PC-9 (cell line): ENCODE measurements at regions not wholly inside any gene's neighbourhood (a gene's known extent, or its start where the extent isn't known, plus 50 kb on each side); places are given as distances from the start of the nearest gene placed in this dataset.

Experiments used
- BruUV-seq: library from RNA; stranded (reverse); fragments of 400-500 nt; replicated peaks from 2 replicates; lab custom pipeline; 2021; lab: Mats Ljungman, UMichigan
- CTCF ChIA-PET: fragments of 300-600 bp; sonication (Branson Sonifier 250); formaldehyde crosslinking; loops from one replicate; lab custom pipeline; 2022; ENCODE audit warnings: antibody characterized with exemption; lab: Charles Lee
- POLR2A ChIA-PET: fragments of 300-600 bp; sonication (Branson Sonifier 250); formaldehyde crosslinking; loops from one replicate; lab custom pipeline; 2022; ENCODE audit warnings: antibody characterized with exemption; ENCODE audit not compliant: unreplicated experiment; lab: Charles Lee
- DNase-seq, 2 experiments: peaks; one replicate each; pipeline versions ENCODE4 v3.0.0 to v3.0.0-alpha.2; 2015 to 2022; ENCODE audit warnings: mixed read lengths in 1 of 2
- H2AFZ ChIP-seq: fragments of 200-600 bp; sonication (generic); 2 replicates; pipeline ENCODE4 v1.8.1; 2017; ENCODE audit warnings: antibody characterized with exemption
- H3F3A ChIP-seq: fragments of 200-600 bp; sonication (generic); 2 replicates; pipeline ENCODE4 v1.8.1; 2017; ENCODE audit warnings: antibody characterized with exemption, mild to moderate bottlenecking, low read depth; ENCODE audit not compliant: insufficient read depth
- H3K27ac ChIP-seq: fragments of 200-600 bp; sonication (generic); 2 replicates; pipeline ENCODE4 v1.6.1; 2016; ENCODE audit warnings: mixed run types
- H3K27me3 ChIP-seq: fragments of 200-600 bp; sonication (generic); 2 replicates; pipeline ENCODE4 v1.6.1; 2016; ENCODE audit warnings: low read depth, mixed run types; ENCODE audit not compliant: insufficient read depth
- H3K36me3 ChIP-seq: fragments of 200-600 bp; sonication (generic); 2 replicates; pipeline ENCODE4 v1.6.1; 2016; ENCODE audit warnings: low read depth, mixed run types
- H3K4me1 ChIP-seq: fragments of 200-600 bp; sonication (generic); replicated peaks from 2 replicates; pipeline ENCODE4 v1.6.1; 2016; ENCODE audit warnings: mixed run types; ENCODE audit not compliant: insufficient read depth
- H3K4me2 ChIP-seq: fragments of 200-600 bp; sonication (generic); 2 replicates; pipeline ENCODE4 v1.6.1; 2017; ENCODE audit warnings: mixed run types
- H3K4me3 ChIP-seq: fragments of 200-600 bp; sonication (generic); 2 replicates; pipeline ENCODE4 v1.6.1; 2016; ENCODE audit warnings: mixed run types
- H3K79me2 ChIP-seq: fragments of 200-600 bp; sonication (generic); 2 replicates; pipeline ENCODE4 v1.6.1; 2017; ENCODE audit warnings: low read depth, mixed run types
- H3K9me2 ChIP-seq: fragments of 200-600 bp; sonication (generic); 2 replicates; pipeline ENCODE4 v1.8.1; 2017; ENCODE audit warnings: mild to moderate bottlenecking; ENCODE audit not compliant: insufficient read depth
- H3K9me3 ChIP-seq: fragments of 200-600 bp; sonication (generic); 2 replicates; pipeline ENCODE4 v1.8.1; 2016; ENCODE audit warnings: low read depth; ENCODE audit not compliant: insufficient read depth
- H4K20me1 ChIP-seq: fragments of 200-600 bp; sonication (generic); 2 replicates; pipeline ENCODE4 v1.8.1; 2017; ENCODE audit not compliant: insufficient read depth
- EZH2 ChIP-seq: fragments of 200-600 bp; sonication (generic); IDR thresholded peaks from 2 replicates; pipeline ENCODE4 v1.8.0; 2017; ENCODE audit warnings: antibody characterized with exemption, low read depth
- intact Hi-C: fragments of 100-400 bp; cut with micrococcal nuclease; formaldehyde crosslinking; loops from one replicate; pipeline ENCODE4 v1.10.0; 2022; ENCODE audit not compliant: unreplicated experiment
- TF ChIP-seq, protein P1 (sequence below): fragments of 200-600 bp; sonication (generic); conservative IDR thresholded peaks from 2 replicates; pipeline ENCODE4 v1.6.1; 2017; ENCODE audit warnings: mixed run types, antibody characterized with exemption, mild to moderate bottlenecking, moderate library complexity

DNA sequence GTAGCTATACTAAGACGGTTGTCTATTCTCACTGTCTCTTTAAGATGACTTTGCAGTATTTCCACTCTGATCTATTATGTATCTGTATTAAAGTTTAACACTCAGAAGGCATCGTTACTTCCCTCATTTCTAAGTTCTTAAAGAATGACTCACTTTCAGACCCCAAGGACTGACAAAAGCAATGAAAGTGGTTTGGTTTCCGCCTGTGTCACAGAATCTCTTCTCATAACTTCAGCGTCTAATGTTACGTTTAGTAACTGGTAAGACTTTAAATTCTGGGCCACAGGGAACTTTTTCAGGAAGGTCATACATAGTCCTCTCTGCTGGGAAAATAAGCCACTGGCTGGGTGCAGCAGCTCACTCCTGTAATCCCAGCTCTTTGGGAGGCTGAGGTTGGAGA lies 892.0 kb upstream of the AUTS2 start:
- ChIA-PET CTCF (no interaction called here), POLR2A (no interaction called here)
- peak overlapping the region; percentile 99 for H3K27ac ChIP-seq
- no TSS peak for BruUV-seq
- no peaks in the 10 kb centered on the region for H3K9me2 ChIP-seq
- H3F3A ChIP-seq = peaks cover 18% of the 10 kb centered on the region
- no peaks in the 10 kb centered on the region for H3K27me3 ChIP-seq
- TF ChIP-seq, protein P1, sequence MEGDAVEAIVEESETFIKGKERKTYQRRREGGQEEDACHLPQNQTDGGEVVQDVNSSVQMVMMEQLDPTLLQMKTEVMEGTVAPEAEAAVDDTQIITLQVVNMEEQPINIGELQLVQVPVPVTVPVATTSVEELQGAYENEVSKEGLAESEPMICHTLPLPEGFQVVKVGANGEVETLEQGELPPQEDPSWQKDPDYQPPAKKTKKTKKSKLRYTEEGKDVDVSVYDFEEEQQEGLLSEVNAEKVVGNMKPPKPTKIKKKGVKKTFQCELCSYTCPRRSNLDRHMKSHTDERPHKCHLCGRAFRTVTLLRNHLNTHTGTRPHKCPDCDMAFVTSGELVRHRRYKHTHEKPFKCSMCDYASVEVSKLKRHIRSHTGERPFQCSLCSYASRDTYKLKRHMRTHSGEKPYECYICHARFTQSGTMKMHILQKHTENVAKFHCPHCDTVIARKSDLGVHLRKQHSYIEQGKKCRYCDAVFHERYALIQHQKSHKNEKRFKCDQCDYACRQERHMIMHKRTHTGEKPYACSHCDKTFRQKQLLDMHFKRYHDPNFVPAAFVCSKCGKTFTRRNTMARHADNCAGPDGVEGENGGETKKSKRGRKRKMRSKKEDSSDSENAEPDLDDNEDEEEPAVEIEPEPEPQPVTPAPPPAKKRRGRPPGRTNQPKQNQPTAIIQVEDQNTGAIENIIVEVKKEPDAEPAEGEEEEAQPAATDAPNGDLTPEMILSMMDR = no peak
- no peak for TF ChIP-seq EZH2
- H3K4me3 ChIP-seq = no peak overlapping the region
- no peaks in the 10 kb centered on the region for H4K20me1 ChIP-seq
- H3K4me2 ChIP-seq = peak overlapping the region; percentile 59
- peak overlapping the region; percentile 67; the same call in 1 of the 2 replicates for H2AFZ ChIP-seq
- no peaks in the 10 kb centered on the region for H3K79me2 ChIP-seq
- H3K36me3 ChIP-seq = no peaks in the 10 kb centered on the region
- peaks cover 39% of the 10 kb centered on the region for H3K4me1 ChIP-seq
- peak; percentile 27 to 99 for DNase-seq
- intact Hi-C loops = no loop called here
- peaks cover 5% of the 10 kb centered on the region; the same call in 1 of the 2 replicates for H3K9me3 ChIP-seq

GRCh38 chr7:68707159-68707558 lies 891.1 kb upstream of the AUTS2 start:
- H3F3A ChIP-seq = peaks cover 18% of the 10 kb centered on the region
- no peak overlapping the region for H3K4me3 ChIP-seq
- no peak for DNase-seq
- no peaks in the 10 kb centered on the region for H3K79me2 ChIP-seq
- H3K27me3 ChIP-seq = no peaks in the 10 kb centered on the region
- ChIA-PET POLR2A (no interaction called here), CTCF (no interaction called here)
- no peaks in the 10 kb centered on the region for H3K36me3 ChIP-seq
- H4K20me1 ChIP-seq = no peaks in the 10 kb centered on the region
- TF ChIP-seq, protein P1 = no peak
- TF ChIP-seq EZH2 = no peak
- peaks cover 36% of the 10 kb centered on the region for H3K4me1 ChIP-seq
- H3K9me3 ChIP-seq = peaks cover 5% of the 10 kb centered on the region; the same call in 1 of the 2 replicates
- peak overlapping the region; percentile 99 for H3K27ac ChIP-seq
- peak overlapping the region; percentile 59 for H3K4me2 ChIP-seq
- no peak overlapping the region for H2AFZ ChIP-seq
- no peaks in the 10 kb centered on the region for H3K9me2 ChIP-seq
- intact Hi-C loops = no loop called here
- BruUV-seq = no TSS peak

DNA sequence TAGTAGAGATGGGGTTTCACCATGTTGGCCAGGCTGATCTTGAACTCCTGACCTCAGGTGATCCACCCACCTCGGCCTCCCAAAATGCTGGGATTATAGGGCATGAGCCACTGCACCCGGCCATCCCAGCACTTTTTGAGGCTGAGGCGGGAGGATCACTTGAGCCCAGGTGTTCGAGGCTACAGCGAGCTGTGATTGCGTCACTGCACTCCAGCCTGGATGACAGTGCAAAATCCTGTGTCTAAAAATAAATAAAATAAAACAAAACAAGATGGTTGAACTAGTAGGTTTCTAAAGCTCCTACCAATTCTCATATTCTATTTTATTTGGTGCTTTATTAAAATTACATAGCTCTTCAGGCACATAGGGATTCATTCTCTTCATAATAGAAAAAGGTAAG lies 890.3 kb upstream of the AUTS2 start:
- TF ChIP-seq, protein P1 = no peak
- no peak for TF ChIP-seq EZH2
- H3K79me2 ChIP-seq = no peaks in the 10 kb centered on the region
- H3K36me3 ChIP-seq = no peaks in the 10 kb centered on the region
- peaks cover 36% of the 10 kb centered on the region for H3K4me1 ChIP-seq
- ChIA-PET CTCF (no interaction called here), POLR2A (no interaction called here)
- H4K20me1 ChIP-seq = no peaks in the 10 kb centered on the region
- no peaks in the 10 kb centered on the region for H3K27me3 ChIP-seq
- intact Hi-C loops = no loop called here
- peaks cover 18% of the 10 kb centered on the region for H3F3A ChIP-seq
- DNase-seq = no peak
- H3K9me2 ChIP-seq = no peaks in the 10 kb centered on the region
- H3K9me3 ChIP-seq = peaks cover 5% of the 10 kb centered on the region; the same call in 1 of the 2 replicates
- H2AFZ ChIP-seq = no peak overlapping the region
- no TSS peak for BruUV-seq
- peak overlapping the region; percentile 99; the same call in 1 of the 2 replicates for H3K27ac ChIP-seq
- H3K4me2 ChIP-seq = no peak overlapping the region
- H3K4me3 ChIP-seq = no peak overlapping the region
